GM06990 (cell line): ENCODE measurements at regions not wholly inside any gene's neighbourhood (a gene's known extent, or its start where the extent isn't known, plus 50 kb on each side); places are given as distances from the start of the nearest gene placed in this dataset.

ENCODE experiments used
- DNase-seq: peaks from one replicate; pipeline ENCODE4 v3.0.0-alpha.2; 2011; ENCODE audit not compliant: insufficient read length; ENCODE audit errors: extremely low read depth
- H3K27me3 ChIP-seq: replicated peaks from 2 replicates; pipeline ENCODE4 v1.6.0; 2011; ENCODE audit warnings: low read length; ENCODE audit not compliant: control insufficient read depth, insufficient read depth
- H3K36me3 ChIP-seq: 2 replicates; pipeline ENCODE4 v1.5.1; 2011; ENCODE audit warnings: low read length; ENCODE audit not compliant: control insufficient read depth, insufficient read depth
- H3K4me3 ChIP-seq: replicated peaks from 2 replicates; pipeline ENCODE4 v1.5.1; 2011; ENCODE audit warnings: low read depth, mild to moderate bottlenecking, control low read depth, low read length
- CTCF ChIP-seq: IDR thresholded peaks from 2 replicates; pipeline ENCODE4 v1.5.1; 2011; ENCODE audit warnings: low read length, control low read depth, mild to moderate bottlenecking, inconsistent platforms; ENCODE audit not compliant: insufficient read depth, poor library complexity, severe bottlenecking

GRCh38 chr13:40075281-40075680, 419.8 kb downstream of the COG6 start:
- H3K27me3 ChIP-seq = no peaks in the 10 kb centered on the region
- H3K36me3 ChIP-seq = no peaks in the 10 kb centered on the region
- TF ChIP-seq CTCF = no peak
- no peak overlapping the region for H3K4me3 ChIP-seq
- DNase-seq = no peak

GRCh38 chr13:40076765-40077362, 421.4 kb downstream of the COG6 start:
- Histone ChIP-seq H3K4me3 (no peak overlapping the region), H3K36me3 (no peaks in the 10 kb centered on the region), H3K27me3 (no peaks in the 10 kb centered on the region)
- TF ChIP-seq CTCF = no peak
- no peak for DNase-seq

DNA sequence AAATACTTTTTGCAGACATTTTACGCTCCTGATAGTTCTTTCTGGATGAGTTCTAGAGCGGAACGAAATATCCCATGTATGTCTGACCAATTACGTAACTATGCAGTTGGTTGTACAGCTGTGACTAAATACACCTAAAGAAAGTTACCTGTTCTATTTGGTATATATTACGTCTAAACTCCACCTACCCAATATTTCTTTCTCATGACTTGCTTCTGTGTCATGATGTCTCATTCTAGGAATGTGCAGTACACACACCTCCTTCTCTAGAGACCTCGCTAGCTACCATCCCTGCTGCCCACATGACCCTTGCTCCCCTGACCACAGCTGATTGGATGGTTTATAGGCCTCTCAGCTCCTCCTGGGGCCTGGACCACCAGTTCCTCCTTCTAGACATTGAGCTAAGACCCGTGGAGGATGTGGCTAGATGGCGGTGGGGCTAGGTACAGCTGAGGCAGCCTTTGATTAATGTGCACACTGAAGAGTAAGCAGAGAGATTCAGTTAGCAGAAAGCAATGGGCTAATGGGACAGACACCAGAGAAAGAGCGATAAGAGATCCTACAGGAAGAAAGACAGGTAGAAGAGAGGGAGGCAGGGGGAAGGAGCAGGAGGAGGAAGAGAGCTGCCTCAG, 422.1 kb downstream of the COG6 start:
- DNase-seq = no peak
- no peak for TF ChIP-seq CTCF
- Histone ChIP-seq H3K4me3 (no peak overlapping the region), H3K36me3 (no peaks in the 10 kb centered on the region), H3K27me3 (no peaks in the 10 kb centered on the region)

- no peak for TF ChIP-seq CTCF
- H3K27me3 ChIP-seq = no peaks in the 10 kb centered on the region
Observed at GRCh38 chr13:40079721-40080120, 424.3 kb downstream of the COG6 start.

GRCh38 chr13:40080676-40081075, 425.2 kb downstream of the COG6 start:
- H3K27me3 ChIP-seq = no peaks in the 10 kb centered on the region
- DNase-seq = no peak
- TF ChIP-seq CTCF = no peak
- H3K4me3 ChIP-seq = no peak overlapping the region
- H3K36me3 ChIP-seq = no peaks in the 10 kb centered on the region

More at GRCh38 chr13:40079721-40080120, 424.3 kb downstream of the COG6 start:
- no peak for DNase-seq
- no peak overlapping the region for H3K4me3 ChIP-seq
- H3K36me3 ChIP-seq = no peaks in the 10 kb centered on the region

GRCh38 chr13:40082639-40083038, 427.2 kb downstream of the COG6 start:
- no peak for DNase-seq
- TF ChIP-seq CTCF = no peak
- Histone ChIP-seq H3K36me3 (no peaks in the 10 kb centered on the region), H3K27me3 (no peaks in the 10 kb centered on the region), H3K4me3 (no peak overlapping the region)
